Endothelial cell of umbilical vein (primary cell): ENCODE measurements at regions not wholly inside any gene's neighbourhood (a gene's known extent, or its start where the extent isn't known, plus 50 kb on each side); places are given as distances from the start of the nearest gene placed in this dataset.

Experiments
- BruUV-seq: library from RNA; stranded (reverse); fragments of 400-500 nt; replicated peaks from 2 replicates; lab custom pipeline; 2021; lab: Mats Ljungman, UMichigan
- CTCF ChIA-PET: fragments of 300-600, 350-600 bp; sonication (Branson Sonifier 250); formaldehyde crosslinking; loops from one replicate; lab custom pipeline; 2021; ENCODE audit warnings: antibody characterized with exemption, inconsistent platforms; lab: Charles Lee
- POLR2A ChIA-PET: fragments of 300-600, 350-600 bp; sonication (Branson Sonifier 250); formaldehyde crosslinking; loops from one replicate; lab custom pipeline; 2021; ENCODE audit warnings: antibody characterized with exemption, inconsistent platforms; lab: Charles Lee
- DNase-seq: peaks from one replicate; pipeline ENCODE4 v3.0.0-alpha.2; 2011; ENCODE audit warnings: low read depth, low spot score
- FAIRE-seq: peaks from 2 replicates; lab custom pipeline; 2011; peaks lifted over from hg19 to GRCh38; lab: Jason Lieb, UNC
- H2AFZ ChIP-seq: 2 replicates; pipeline ENCODE4 v1.6.0; 2012; ENCODE audit warnings: low read depth, low read length, control low read depth, inconsistent platforms
- H3K27ac ChIP-seq: 2 replicates; pipeline ENCODE4 v1.5.1; 2011; ENCODE audit warnings: low read depth, mild to moderate bottlenecking, control low read depth, low read length, moderate library complexity; ENCODE audit not compliant: insufficient read depth
- H3K27me3 ChIP-seq, 2 experiments: 2 replicates each; pipeline versions ENCODE4 v1.6.0 to v1.6.1; 2011; ENCODE audit warnings: low read length in 2 of 2, mixed read lengths in 1 of 2; ENCODE audit not compliant: control insufficient read depth in 2 of 2, insufficient read depth in 2 of 2
- H3K36me3 ChIP-seq, 2 experiments: 2 replicates in 1 of 2; 3 replicates in 1 of 2; pipeline ENCODE4 v1.5.1; 2011; ENCODE audit warnings: low read length in 2 of 2, mild to moderate bottlenecking in 1 of 2, moderate library complexity in 1 of 2; ENCODE audit not compliant: control insufficient read depth in 2 of 2, insufficient read depth in 2 of 2; ENCODE audit errors: extremely low read depth in 1 of 2
- H3K4me1 ChIP-seq: 3 replicates; pipeline ENCODE4 v1.5.1; 2011; ENCODE audit warnings: mild to moderate bottlenecking, low read length; ENCODE audit not compliant: control insufficient read depth, insufficient read depth; ENCODE audit errors: extremely low read depth
- H3K4me2 ChIP-seq: 2 replicates; pipeline ENCODE4 v1.6.1; 2011; ENCODE audit warnings: low read length, control low read depth, mixed read lengths; ENCODE audit not compliant: insufficient read depth
- H3K4me3 ChIP-seq, 3 experiments: fragments of 200-600 bp in 1 of 3; sonication (generic), shearing (Covaris generic) in 1 of 3; replicated peaks in 1 of 3; 2 replicates each; pipeline ENCODE4 v1.5.1; 2011 to 2016; ENCODE audit warnings: control low read depth in 3 of 3, low read length in 3 of 3, mild to moderate bottlenecking in 2 of 3, inconsistent platforms in 1 of 3, low read depth in 1 of 3, moderate library complexity in 1 of 3; ENCODE audit not compliant: insufficient read depth in 1 of 3
- H3K79me2 ChIP-seq: 2 replicates; pipeline ENCODE4 v1.6.0; 2012; ENCODE audit warnings: low read length, inconsistent platforms; ENCODE audit not compliant: control insufficient read depth, insufficient read depth
- H3K9ac ChIP-seq: replicated peaks from 2 replicates; pipeline ENCODE3; 2011; ENCODE audit warnings: low read length, control low read depth; ENCODE audit not compliant: insufficient read depth; ENCODE audit errors: extremely low read depth
- H3K9me1 ChIP-seq: replicated peaks from 3 replicates; pipeline ENCODE4 v1.6.0; 2011; ENCODE audit warnings: mild to moderate bottlenecking, low read length; ENCODE audit not compliant: control insufficient read depth, insufficient read depth; ENCODE audit errors: extremely low read depth
- H3K9me3 ChIP-seq: replicated peaks from 2 replicates; pipeline ENCODE4 v1.5.1; 2012; ENCODE audit warnings: low read length, inconsistent platforms; ENCODE audit not compliant: control insufficient read depth, insufficient read depth
- H4K20me1 ChIP-seq: replicated peaks from 2 replicates; pipeline ENCODE3; 2011; ENCODE audit warnings: mild to moderate bottlenecking, low read length; ENCODE audit not compliant: control insufficient read depth, insufficient read depth; ENCODE audit errors: extremely low read depth
- EZH2 ChIP-seq: IDR thresholded peaks from 2 replicates; pipeline ENCODE4 v1.6.1; 2012; ENCODE audit warnings: borderline replicate concordance, low read depth, mild to moderate bottlenecking, moderate library complexity, low read length, inconsistent platforms; ENCODE audit not compliant: severe bottlenecking
- FOS ChIP-seq: IDR thresholded peaks from 2 replicates; pipeline ENCODE4 v1.6.1; 2011; ENCODE audit warnings: mild to moderate bottlenecking, low read length, moderate library complexity, borderline replicate concordance; ENCODE audit not compliant: insufficient read depth
- GATA2 ChIP-seq: IDR thresholded peaks from 2 replicates; pipeline ENCODE4 v1.7.0; 2011; ENCODE audit warnings: low read depth, mild to moderate bottlenecking, moderate library complexity, mixed read lengths, low read length; ENCODE audit not compliant: insufficient read length, insufficient read depth
- JUN ChIP-seq: IDR thresholded peaks from 2 replicates; pipeline ENCODE4 v1.6.1; 2011; ENCODE audit warnings: borderline replicate concordance, low read depth; ENCODE audit not compliant: insufficient read length, insufficient read depth
- MYC ChIP-seq: IDR thresholded peaks from one replicate; pipeline ENCODE4 v1.6.1; 2011; ENCODE audit warnings: mild to moderate bottlenecking, low read depth, low read length
- POLR2A ChIP-seq: IDR thresholded peaks from 2 replicates; pipeline ENCODE4 v1.6.1; 2012; ENCODE audit warnings: low read depth, mild to moderate bottlenecking, control low read depth, low read length
- POLR2AphosphoS5 ChIP-seq: IDR thresholded peaks from 2 replicates; pipeline ENCODE4 v1.6.1; 2012; ENCODE audit warnings: low read depth, mild to moderate bottlenecking, control low read depth, low read length, moderate library complexity; ENCODE audit not compliant: insufficient read depth
- dilution Hi-C: fragments of 300-500 bp; cut with MboI; formaldehyde crosslinking; loops from one replicate; pipeline ENCODE4 v1.15.0; 2019; ENCODE audit warnings: low sequenced_read_pairs; ENCODE audit not compliant: extremely low pct_ligation_motif_present
- intact Hi-C: fragments of 100-400 bp; cut with micrococcal nuclease; formaldehyde crosslinking; loops from one replicate; pipeline ENCODE4 v1.10.0; 2022
- TF ChIP-seq, protein P1 (sequence below), 2 donors: IDR thresholded peaks; 1 replicate in 1 of 2; 2 replicates in 1 of 2; pipeline ENCODE4 v1.5.1; 2011; ENCODE audit warnings: low read length in 2 of 2, mild to moderate bottlenecking in 2 of 2, moderate library complexity in 2 of 2, control low read depth in 1 of 2, inconsistent platforms in 1 of 2, low read depth in 1 of 2; ENCODE audit not compliant: insufficient read depth in 1 of 2; ENCODE audit errors: extremely low read depth in 1 of 2
- TF ChIP-seq, protein P2 (sequence below): IDR thresholded peaks from 2 replicates; pipeline ENCODE4 v1.6.1; 2011; ENCODE audit not compliant: insufficient read depth, insufficient read length

DNA sequence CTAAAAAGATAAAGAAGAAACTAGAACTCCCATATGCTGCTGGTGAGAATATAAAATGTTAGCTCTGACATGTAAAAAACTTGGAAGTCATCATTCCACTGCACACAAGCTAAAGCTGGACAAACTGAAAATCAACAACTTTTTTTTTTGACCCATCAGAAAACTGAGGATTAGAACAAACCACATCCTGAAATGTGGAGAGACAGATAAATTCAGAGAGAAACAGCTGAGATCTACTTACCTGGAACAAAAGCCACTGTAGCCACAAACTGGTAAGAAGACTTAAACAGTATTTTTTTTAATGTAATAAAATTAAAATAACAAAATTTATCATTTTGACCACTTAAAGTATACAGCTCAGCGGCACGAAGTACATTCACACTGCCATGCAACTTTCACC lies 408.5 kb upstream of the RGS17 start:
- dilution Hi-C loops (no loop called here), intact Hi-C loops (no loop called here)
- Histone ChIP-seq H3K4me2 (no peak overlapping the region), H3K27me3 (no peaks in the 10 kb centered on the region), H3K27ac (no peak overlapping the region), H3K9me3 (no peaks in the 10 kb centered on the region), H4K20me1 (no peaks in the 10 kb centered on the region), H2AFZ (no peak overlapping the region), H3K4me3 (no peak overlapping the region), H3K9me1 (no peaks in the 10 kb centered on the region), H3K9ac (no peak overlapping the region), H3K79me2 (no peaks in the 10 kb centered on the region), H3K4me1 (no peaks in the 10 kb centered on the region), H3K36me3 (no peaks in the 10 kb centered on the region)
- CTCF ChIA-PET = no interaction called here
- no peak for FAIRE-seq
- POLR2A ChIA-PET = no interaction called here
- TF ChIP-seq JUN (no peak), GATA2 (no peak), POLR2AphosphoS5 (no peak), EZH2 (no peak), FOS (no peak), MYC (no peak), POLR2A (no peak)
- TF ChIP-seq, protein P1, sequence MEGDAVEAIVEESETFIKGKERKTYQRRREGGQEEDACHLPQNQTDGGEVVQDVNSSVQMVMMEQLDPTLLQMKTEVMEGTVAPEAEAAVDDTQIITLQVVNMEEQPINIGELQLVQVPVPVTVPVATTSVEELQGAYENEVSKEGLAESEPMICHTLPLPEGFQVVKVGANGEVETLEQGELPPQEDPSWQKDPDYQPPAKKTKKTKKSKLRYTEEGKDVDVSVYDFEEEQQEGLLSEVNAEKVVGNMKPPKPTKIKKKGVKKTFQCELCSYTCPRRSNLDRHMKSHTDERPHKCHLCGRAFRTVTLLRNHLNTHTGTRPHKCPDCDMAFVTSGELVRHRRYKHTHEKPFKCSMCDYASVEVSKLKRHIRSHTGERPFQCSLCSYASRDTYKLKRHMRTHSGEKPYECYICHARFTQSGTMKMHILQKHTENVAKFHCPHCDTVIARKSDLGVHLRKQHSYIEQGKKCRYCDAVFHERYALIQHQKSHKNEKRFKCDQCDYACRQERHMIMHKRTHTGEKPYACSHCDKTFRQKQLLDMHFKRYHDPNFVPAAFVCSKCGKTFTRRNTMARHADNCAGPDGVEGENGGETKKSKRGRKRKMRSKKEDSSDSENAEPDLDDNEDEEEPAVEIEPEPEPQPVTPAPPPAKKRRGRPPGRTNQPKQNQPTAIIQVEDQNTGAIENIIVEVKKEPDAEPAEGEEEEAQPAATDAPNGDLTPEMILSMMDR (IDR thresholded peaks at IDR 0.05; ENCODE audit: extremely low read depth in 1 of 2, insufficient read depth in 1 of 2, low read depth in 1 of 2, low read length in 2 of 2) = no peak
- TF ChIP-seq, protein P2, sequence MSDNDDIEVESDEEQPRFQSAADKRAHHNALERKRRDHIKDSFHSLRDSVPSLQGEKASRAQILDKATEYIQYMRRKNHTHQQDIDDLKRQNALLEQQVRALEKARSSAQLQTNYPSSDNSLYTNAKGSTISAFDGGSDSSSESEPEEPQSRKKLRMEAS = no peak
- DNase-seq = no peak
- no TSS peak for BruUV-seq
